ENCODE measurements at regions not wholly inside any gene's neighbourhood (a gene's known extent, or its start where the extent isn't known, plus 50 kb on each side); places are given as distances from the start of the nearest gene placed in this dataset.

GRCh38 chr3:27779176-27779575 lies 57.1 kb upstream of the EOMES start:
- TF ChIP-seq, protein P1, sequence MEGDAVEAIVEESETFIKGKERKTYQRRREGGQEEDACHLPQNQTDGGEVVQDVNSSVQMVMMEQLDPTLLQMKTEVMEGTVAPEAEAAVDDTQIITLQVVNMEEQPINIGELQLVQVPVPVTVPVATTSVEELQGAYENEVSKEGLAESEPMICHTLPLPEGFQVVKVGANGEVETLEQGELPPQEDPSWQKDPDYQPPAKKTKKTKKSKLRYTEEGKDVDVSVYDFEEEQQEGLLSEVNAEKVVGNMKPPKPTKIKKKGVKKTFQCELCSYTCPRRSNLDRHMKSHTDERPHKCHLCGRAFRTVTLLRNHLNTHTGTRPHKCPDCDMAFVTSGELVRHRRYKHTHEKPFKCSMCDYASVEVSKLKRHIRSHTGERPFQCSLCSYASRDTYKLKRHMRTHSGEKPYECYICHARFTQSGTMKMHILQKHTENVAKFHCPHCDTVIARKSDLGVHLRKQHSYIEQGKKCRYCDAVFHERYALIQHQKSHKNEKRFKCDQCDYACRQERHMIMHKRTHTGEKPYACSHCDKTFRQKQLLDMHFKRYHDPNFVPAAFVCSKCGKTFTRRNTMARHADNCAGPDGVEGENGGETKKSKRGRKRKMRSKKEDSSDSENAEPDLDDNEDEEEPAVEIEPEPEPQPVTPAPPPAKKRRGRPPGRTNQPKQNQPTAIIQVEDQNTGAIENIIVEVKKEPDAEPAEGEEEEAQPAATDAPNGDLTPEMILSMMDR (IDR thresholded peaks at IDR 0.05) = no peak
- no peak for TF ChIP-seq POLR2A (IDR thresholded peaks at IDR 0.05)

Data from adrenal gland (tissue), 5 donors.